ENCODE measurements at regions not wholly inside any gene's neighbourhood (a gene's known extent, or its start where the extent isn't known, plus 50 kb on each side); places are given as distances from the start of the nearest gene placed in this dataset.
A peak's percentile ranks its signal among the peaks of the same experiment; 100 is the strongest.

- H3K27ac Mint-ChIP-seq: no peak overlapping the region
- H3F3A ChIP-seq (ENCODE audit: low read depth): no peaks in the 10 kb centered on the region
- H3K4me1 Mint-ChIP-seq: peaks cover 32% of the 10 kb centered on the region
- no peak overlapping the region for H3K27ac ChIP-seq
- no peaks in the 10 kb centered on the region for H3K36me3 Mint-ChIP-seq
- no peak for DNase-seq (ENCODE audit: low spot score)
- H4K20me1 ChIP-seq (ENCODE audit: low read depth): peaks cover 40% of the 10 kb centered on the region
- H3K4me2 ChIP-seq: no peak overlapping the region
- no peak overlapping the region for H2AFZ ChIP-seq (replicated peaks)
- no peak for TF ChIP-seq EZH2 (IDR thresholded peaks at IDR 0.05)
- TF ChIP-seq CTCF (IDR thresholded peaks at IDR 0.05): no peak
- no peak for TF ChIP-seq EZH2phosphoT487 (IDR thresholded peaks at IDR 0.05)
- no peak overlapping the region for H3K4me3 ChIP-seq
- peaks cover 14% of the 10 kb centered on the region for H3K4me1 ChIP-seq
- H3K9ac ChIP-seq: no peak overlapping the region
- H3K4me3 Mint-ChIP-seq: no peak overlapping the region
- H3K9me3 Mint-ChIP-seq: no peaks in the 10 kb centered on the region
- peaks cover 6% of the 10 kb centered on the region for H3K27me3 Mint-ChIP-seq (ENCODE audit: insufficient read depth, low read depth)
- peaks cover 7% of the 10 kb centered on the region for H3K27me3 ChIP-seq
- no peaks in the 10 kb centered on the region for H3K9me3 ChIP-seq (ENCODE audit: low read depth)
- H3K79me2 ChIP-seq (ENCODE audit: low read depth): no peaks in the 10 kb centered on the region
- no peaks in the 10 kb centered on the region for H3K36me3 ChIP-seq
Measured at GRCh38 chr11:70656252-70656651, 257.9 kb downstream of the CTTN start.

- Histone ChIP-seq H3F3A (ENCODE audit: low read depth) (peaks cover 6% of the 10 kb centered on the region), H3K9me3 (ENCODE audit: low read depth) (no peaks in the 10 kb centered on the region), H2AFZ (replicated peaks) (no peak overlapping the region), H3K27ac (no peak overlapping the region), H4K20me1 (ENCODE audit: low read depth) (peaks cover 22% of the 10 kb centered on the region), H3K4me2 (peak overlapping the region; percentile 89), H3K79me2 (ENCODE audit: low read depth) (no peaks in the 10 kb centered on the region), H3K4me1 (peaks cover 22% of the 10 kb centered on the region), H3K4me3 (no peak overlapping the region), H3K36me3 (no peaks in the 10 kb centered on the region), H3K9ac (no peak overlapping the region), H3K27me3 (peaks cover 13% of the 10 kb centered on the region)
- Mint-ChIP-seq H3K36me3 (no peaks in the 10 kb centered on the region), H3K4me1 (peaks cover 46% of the 10 kb centered on the region), H3K4me3 (peak overlapping the region; percentile 93), H3K27me3 (ENCODE audit: insufficient read depth, low read depth) (peaks cover 5% of the 10 kb centered on the region), H3K9me3 (no peaks in the 10 kb centered on the region), H3K27ac (peak overlapping the region; percentile 78)
- DNase-seq (ENCODE audit: low spot score): no peak
- TF ChIP-seq EZH2 (IDR thresholded peaks at IDR 0.05) (no peak), CTCF (IDR thresholded peaks at IDR 0.05) (no peak), EZH2phosphoT487 (IDR thresholded peaks at IDR 0.05) (no peak)
Measured at GRCh38 chr11:70660059-70660888, 261.9 kb downstream of the CTTN start.

GRCh38 chr11:70660889-70661197 lies 262.5 kb downstream of the CTTN start:
- Mint-ChIP-seq H3K4me3 (peak overlapping the region; percentile 93), H3K4me1 (peaks cover 44% of the 10 kb centered on the region), H3K27me3 (ENCODE audit: insufficient read depth, low read depth) (peaks cover 5% of the 10 kb centered on the region), H3K9me3 (no peaks in the 10 kb centered on the region), H3K27ac (peak overlapping the region; percentile 85), H3K36me3 (no peaks in the 10 kb centered on the region)
- peaks cover 21% of the 10 kb centered on the region for H3K4me1 ChIP-seq
- H3K27ac ChIP-seq: no peak overlapping the region
- peak overlapping the region; percentile 57 for H3K4me3 ChIP-seq
- H4K20me1 ChIP-seq (ENCODE audit: low read depth): peaks cover 16% of the 10 kb centered on the region
- H2AFZ ChIP-seq (replicated peaks): no peak overlapping the region
- peaks cover 13% of the 10 kb centered on the region for H3K27me3 ChIP-seq
- TF ChIP-seq EZH2phosphoT487 (IDR thresholded peaks at IDR 0.05): no peak
- TF ChIP-seq CTCF (IDR thresholded peaks at IDR 0.05): no peak
- no peak for TF ChIP-seq EZH2 (IDR thresholded peaks at IDR 0.05)
- H3K4me2 ChIP-seq: peak overlapping the region; percentile 89
- H3F3A ChIP-seq (ENCODE audit: low read depth): peaks cover 6% of the 10 kb centered on the region
- H3K9me3 ChIP-seq (ENCODE audit: low read depth): no peaks in the 10 kb centered on the region
- H3K36me3 ChIP-seq: no peaks in the 10 kb centered on the region
- DNase-seq (ENCODE audit: low spot score): no peak
- H3K9ac ChIP-seq: no peak overlapping the region
- H3K79me2 ChIP-seq (ENCODE audit: low read depth): no peaks in the 10 kb centered on the region

Data from neural progenitor cell (in vitro differentiated cells).